NB4 (cell line): ENCODE measurements at regions not wholly inside any gene's neighbourhood (a gene's known extent, or its start where the extent isn't known, plus 50 kb on each side); places are given as distances from the start of the nearest gene placed in this dataset.

Source experiments
- CTCF ChIP-seq: IDR thresholded peaks from one replicate; pipeline ENCODE4 v1.5.1; 2012; ENCODE audit warnings: low read depth, low read length
- POLR2A ChIP-seq: IDR thresholded peaks from 2 replicates; pipeline ENCODE4 v1.6.1; 2011; ENCODE audit warnings: mild to moderate bottlenecking; ENCODE audit not compliant: insufficient read length; ENCODE audit errors: extremely low read depth

DNA sequence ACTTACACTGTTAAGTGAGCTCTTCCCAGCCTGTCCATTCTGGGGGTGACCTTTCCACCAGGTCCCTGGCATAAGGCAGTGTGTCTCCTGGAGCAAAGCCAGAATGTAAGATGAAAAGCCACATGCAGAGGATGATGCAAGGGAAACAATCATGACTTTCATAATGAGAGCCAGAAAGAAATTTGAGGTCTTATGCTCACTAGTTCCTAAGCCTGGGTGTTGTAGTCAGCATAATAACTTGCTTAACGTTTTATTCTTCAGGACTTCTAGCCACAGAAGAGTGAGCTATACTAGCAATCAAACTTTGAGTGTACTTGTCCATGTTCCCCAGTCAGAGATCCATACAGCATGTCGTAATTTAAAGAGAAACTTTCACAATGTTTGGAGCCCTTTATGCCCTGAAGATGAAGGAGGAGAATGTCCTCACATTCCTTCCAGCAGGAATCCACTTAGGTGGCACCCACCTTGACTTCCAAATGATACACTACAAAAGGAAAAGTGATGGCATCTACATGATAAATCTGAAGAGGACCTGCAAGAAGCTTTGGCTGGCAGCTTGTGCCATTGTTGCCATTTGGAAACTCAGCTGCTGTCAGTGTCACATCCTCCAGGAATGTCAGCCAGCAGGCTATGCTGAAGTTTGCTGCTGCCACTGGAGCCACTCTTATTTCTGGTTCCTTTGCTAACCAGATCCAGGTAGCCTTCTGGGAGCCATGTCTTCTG, 60.5 kb upstream of the FOXD3 start:
- TF ChIP-seq POLR2A: no peak
- TF ChIP-seq CTCF: no peak
